GM12864 (cell line): ENCODE measurements at regions not wholly inside any gene's neighbourhood (a gene's known extent, or its start where the extent isn't known, plus 50 kb on each side); places are given as distances from the start of the nearest gene placed in this dataset.

Source experiments
- DNase-seq: peaks from one replicate; pipeline ENCODE4 v3.0.0-alpha.2; 2011; ENCODE audit warnings: low read depth
- H3K4me3 ChIP-seq: 2 replicates; pipeline ENCODE4 v1.5.1; 2011; ENCODE audit warnings: mild to moderate bottlenecking, low read depth, low read length, control low read depth
- CTCF ChIP-seq: IDR thresholded peaks from 2 replicates; pipeline ENCODE4 v1.5.1; 2011; ENCODE audit warnings: low read depth, mild to moderate bottlenecking, moderate library complexity, low read length, control low read depth, inconsistent platforms; ENCODE audit errors: missing control alignments

GRCh38 chr15:47326410-47327333, 390.6 kb upstream of the SEMA6D start:
- no peak overlapping the region for H3K4me3 ChIP-seq
- TF ChIP-seq CTCF = no peak
- no peak for DNase-seq

GRCh38 chr15:47331829-47332393, 385.4 kb upstream of the SEMA6D start:
- H3K4me3 ChIP-seq = no peak overlapping the region
- no peak for TF ChIP-seq CTCF
- no peak for DNase-seq

GRCh38 chr15:47332481-47332880, 384.8 kb upstream of the SEMA6D start:
- no peak for TF ChIP-seq CTCF
- no peak for DNase-seq
- H3K4me3 ChIP-seq = no peak overlapping the region

GRCh38 chr15:47333734-47334133, 383.6 kb upstream of the SEMA6D start:
- no peak overlapping the region for H3K4me3 ChIP-seq
- no peak for TF ChIP-seq CTCF
- DNase-seq = no peak

GRCh38 chr15:47334805-47335535, 382.3 kb upstream of the SEMA6D start:
- DNase-seq = no peak
- TF ChIP-seq CTCF = no peak
- no peak overlapping the region for H3K4me3 ChIP-seq

GRCh38 chr15:47337106-47337505, 380.2 kb upstream of the SEMA6D start:
- TF ChIP-seq CTCF = no peak
- H3K4me3 ChIP-seq = no peak overlapping the region
- DNase-seq = no peak
